ENCODE measurements at regions not wholly inside any gene's neighbourhood (a gene's known extent, or its start where the extent isn't known, plus 50 kb on each side); places are given as distances from the start of the nearest gene placed in this dataset.

- TF ChIP-seq RAD21 (IDR thresholded peaks at IDR 0.05 in 1 of 2, conservative IDR thresholded peaks at IDR 0.05 in 1 of 2; ENCODE audit: low read depth in 2 of 2, low read length in 2 of 2) (no peak), CTCF (IDR thresholded peaks at IDR 0.05; ENCODE audit: control extremely low read depth in 1 of 3, insufficient read depth in 1 of 3, low read depth in 1 of 3, low read length in 3 of 3) (no peak), RNF2 (IDR thresholded peaks at IDR 0.05; ENCODE audit: borderline replicate concordance, low read depth, low read length, missing control alignments, poor library complexity, severe bottlenecking) (no peak), CHD2 (IDR thresholded peaks at IDR 0.05; ENCODE audit: low read length) (no peak), HDAC2 (IDR thresholded peaks at IDR 0.05; ENCODE audit: borderline replicate concordance in 1 of 2, low read depth in 2 of 2, low read length in 2 of 2) (no peak), POLR2A (IDR thresholded peaks at IDR 0.05; ENCODE audit: control extremely low read depth in 1 of 2, low read depth in 2 of 2, low read length in 2 of 2) (no peak), YY1 (IDR thresholded peaks at IDR 0.05; ENCODE audit: low read depth, low read length) (no peak), CEBPB (IDR thresholded peaks at IDR 0.05; ENCODE audit: low read depth, low read length) (no peak)
Observed at GRCh38 chr2:36253086-36253485, 102.5 kb upstream of the CRIM1 start.

All from H1 (cell line).